ENCODE measurements at regions not wholly inside any gene's neighbourhood (a gene's known extent, or its start where the extent isn't known, plus 50 kb on each side); places are given as distances from the start of the nearest gene placed in this dataset.

DNA sequence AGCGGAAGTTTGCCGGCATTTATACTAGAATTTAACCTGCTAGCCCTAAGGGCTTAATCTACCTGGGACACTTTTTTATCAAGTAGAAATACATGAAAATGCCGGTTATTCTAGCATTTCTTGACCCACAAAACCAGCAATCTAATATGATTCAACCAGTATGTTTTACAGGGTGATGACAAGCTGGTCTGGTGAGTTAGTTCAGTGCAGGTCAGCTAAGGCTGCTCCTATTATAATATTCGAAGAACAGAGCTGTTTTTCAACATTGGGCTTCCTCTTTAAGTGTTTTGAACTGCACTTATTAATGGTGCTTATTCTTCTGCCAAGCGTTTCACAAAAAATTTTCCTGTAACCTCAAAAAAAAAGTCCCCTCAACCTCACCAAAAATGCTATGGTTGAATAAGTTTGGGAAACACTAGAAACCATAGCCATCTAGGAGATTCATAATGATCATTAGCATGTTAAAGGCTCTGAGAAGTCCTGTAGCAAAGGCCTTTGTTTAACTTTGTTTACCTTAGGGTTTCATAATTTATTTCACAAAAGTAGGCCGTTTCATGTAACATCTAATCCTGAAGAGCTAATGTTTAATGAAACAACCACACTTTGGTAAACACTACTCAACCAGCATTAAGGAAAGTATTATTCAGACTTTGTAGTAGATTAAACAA, 526.6 kb downstream of the KLF12 start:
- TF ChIP-seq, protein P1, sequence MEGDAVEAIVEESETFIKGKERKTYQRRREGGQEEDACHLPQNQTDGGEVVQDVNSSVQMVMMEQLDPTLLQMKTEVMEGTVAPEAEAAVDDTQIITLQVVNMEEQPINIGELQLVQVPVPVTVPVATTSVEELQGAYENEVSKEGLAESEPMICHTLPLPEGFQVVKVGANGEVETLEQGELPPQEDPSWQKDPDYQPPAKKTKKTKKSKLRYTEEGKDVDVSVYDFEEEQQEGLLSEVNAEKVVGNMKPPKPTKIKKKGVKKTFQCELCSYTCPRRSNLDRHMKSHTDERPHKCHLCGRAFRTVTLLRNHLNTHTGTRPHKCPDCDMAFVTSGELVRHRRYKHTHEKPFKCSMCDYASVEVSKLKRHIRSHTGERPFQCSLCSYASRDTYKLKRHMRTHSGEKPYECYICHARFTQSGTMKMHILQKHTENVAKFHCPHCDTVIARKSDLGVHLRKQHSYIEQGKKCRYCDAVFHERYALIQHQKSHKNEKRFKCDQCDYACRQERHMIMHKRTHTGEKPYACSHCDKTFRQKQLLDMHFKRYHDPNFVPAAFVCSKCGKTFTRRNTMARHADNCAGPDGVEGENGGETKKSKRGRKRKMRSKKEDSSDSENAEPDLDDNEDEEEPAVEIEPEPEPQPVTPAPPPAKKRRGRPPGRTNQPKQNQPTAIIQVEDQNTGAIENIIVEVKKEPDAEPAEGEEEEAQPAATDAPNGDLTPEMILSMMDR (IDR thresholded peaks at IDR 0.05; ENCODE audit: insufficient read depth, low read length, severe bottlenecking): no peak
- H3K27me3 ChIP-seq (ENCODE audit: control insufficient read depth, insufficient read depth, low read length): no peaks in the 10 kb centered on the region
- no peaks in the 10 kb centered on the region for H3K36me3 ChIP-seq (ENCODE audit: control insufficient read depth, insufficient read depth, low read length)
- no peak overlapping the region for H3K4me3 ChIP-seq (ENCODE audit: low read depth, low read length)
- FAIRE-seq (no peak), DNase-seq (ENCODE audit: low read depth) (peak; percentile 65)

DNA sequence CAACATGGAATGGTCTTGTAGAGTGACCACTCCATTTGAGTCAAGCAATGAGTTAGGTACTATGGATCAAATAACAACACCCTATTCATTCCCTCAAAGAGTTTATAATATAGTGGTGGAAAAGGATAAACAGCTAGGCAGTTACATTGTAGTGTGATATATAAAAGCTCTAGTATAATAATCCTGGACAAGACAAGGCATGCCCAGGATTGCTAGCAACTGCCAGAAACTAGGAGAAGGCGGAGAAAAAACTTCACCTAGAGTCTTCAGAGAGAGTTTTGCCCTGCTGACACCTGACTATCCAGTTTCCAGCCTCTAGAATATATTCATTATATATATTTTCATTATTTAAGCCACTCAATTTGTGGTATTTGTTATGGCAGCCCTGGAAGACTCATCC, 530.6 kb downstream of the KLF12 start:
- FAIRE-seq: no peak
- H3K27me3 ChIP-seq (ENCODE audit: control insufficient read depth, insufficient read depth, low read length): no peaks in the 10 kb centered on the region
- H3K36me3 ChIP-seq (ENCODE audit: control insufficient read depth, insufficient read depth, low read length): no peaks in the 10 kb centered on the region
- H3K4me3 ChIP-seq (ENCODE audit: low read depth, low read length): no peak overlapping the region
- TF ChIP-seq, protein P1 (IDR thresholded peaks at IDR 0.05; ENCODE audit: insufficient read depth, low read length, severe bottlenecking): no peak
- DNase-seq (ENCODE audit: low read depth): peak; percentile 80

DNA sequence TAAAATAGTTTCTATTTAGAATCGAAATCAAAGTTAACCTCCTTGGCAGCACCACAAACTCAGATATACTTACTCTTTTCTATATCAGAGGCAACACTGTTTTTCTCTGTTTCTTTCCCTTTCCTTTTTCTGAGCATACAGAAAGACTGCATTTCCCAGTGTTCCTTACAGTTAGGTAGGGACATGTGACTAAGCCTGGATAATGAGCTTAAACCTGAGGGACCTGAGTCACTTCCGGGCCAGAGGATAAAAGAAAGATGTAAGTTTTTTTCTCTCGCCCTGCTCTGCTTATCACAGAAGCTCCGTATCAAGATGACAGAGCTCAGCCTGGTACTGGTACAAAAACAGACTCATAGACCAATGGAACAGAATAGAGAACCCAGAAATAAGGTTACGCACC, 531.9 kb downstream of the KLF12 start:
- H3K36me3 ChIP-seq (ENCODE audit: control insufficient read depth, insufficient read depth, low read length): no peaks in the 10 kb centered on the region
- TF ChIP-seq, protein P1 (IDR thresholded peaks at IDR 0.05; ENCODE audit: insufficient read depth, low read length, severe bottlenecking): no peak
- no peak overlapping the region for H3K4me3 ChIP-seq (ENCODE audit: low read depth, low read length)
- FAIRE-seq (no peak), DNase-seq (ENCODE audit: low read depth) (peak; percentile 87)
- no peaks in the 10 kb centered on the region for H3K27me3 ChIP-seq (ENCODE audit: control insufficient read depth, insufficient read depth, low read length)

DNA sequence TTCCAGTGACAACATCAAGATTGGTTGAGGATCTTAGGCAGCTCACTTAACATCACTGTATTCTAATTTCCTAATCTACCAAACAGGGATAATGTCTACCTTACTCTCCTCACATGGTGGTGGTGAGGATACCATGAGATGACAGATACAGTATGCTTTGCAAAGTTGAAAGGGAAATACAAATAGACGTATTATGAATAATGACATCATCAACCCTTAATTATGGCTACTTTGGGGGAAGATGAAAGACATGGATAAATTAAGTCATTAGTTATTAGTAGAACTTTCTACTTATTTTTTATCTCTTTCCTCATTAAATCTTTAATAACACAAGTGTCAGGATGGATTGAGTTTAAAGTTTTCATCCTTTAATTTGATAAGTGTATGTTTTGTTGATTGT, 532.5 kb downstream of the KLF12 start:
- no peak for DNase-seq (ENCODE audit: low read depth)
- no peaks in the 10 kb centered on the region for H3K27me3 ChIP-seq (ENCODE audit: control insufficient read depth, insufficient read depth, low read length)
- TF ChIP-seq, protein P1 (IDR thresholded peaks at IDR 0.05; ENCODE audit: insufficient read depth, low read length, severe bottlenecking): no peak
- no peak for FAIRE-seq
- H3K36me3 ChIP-seq (ENCODE audit: control insufficient read depth, insufficient read depth, low read length): no peaks in the 10 kb centered on the region
- no peak overlapping the region for H3K4me3 ChIP-seq (ENCODE audit: low read depth, low read length)

DNA sequence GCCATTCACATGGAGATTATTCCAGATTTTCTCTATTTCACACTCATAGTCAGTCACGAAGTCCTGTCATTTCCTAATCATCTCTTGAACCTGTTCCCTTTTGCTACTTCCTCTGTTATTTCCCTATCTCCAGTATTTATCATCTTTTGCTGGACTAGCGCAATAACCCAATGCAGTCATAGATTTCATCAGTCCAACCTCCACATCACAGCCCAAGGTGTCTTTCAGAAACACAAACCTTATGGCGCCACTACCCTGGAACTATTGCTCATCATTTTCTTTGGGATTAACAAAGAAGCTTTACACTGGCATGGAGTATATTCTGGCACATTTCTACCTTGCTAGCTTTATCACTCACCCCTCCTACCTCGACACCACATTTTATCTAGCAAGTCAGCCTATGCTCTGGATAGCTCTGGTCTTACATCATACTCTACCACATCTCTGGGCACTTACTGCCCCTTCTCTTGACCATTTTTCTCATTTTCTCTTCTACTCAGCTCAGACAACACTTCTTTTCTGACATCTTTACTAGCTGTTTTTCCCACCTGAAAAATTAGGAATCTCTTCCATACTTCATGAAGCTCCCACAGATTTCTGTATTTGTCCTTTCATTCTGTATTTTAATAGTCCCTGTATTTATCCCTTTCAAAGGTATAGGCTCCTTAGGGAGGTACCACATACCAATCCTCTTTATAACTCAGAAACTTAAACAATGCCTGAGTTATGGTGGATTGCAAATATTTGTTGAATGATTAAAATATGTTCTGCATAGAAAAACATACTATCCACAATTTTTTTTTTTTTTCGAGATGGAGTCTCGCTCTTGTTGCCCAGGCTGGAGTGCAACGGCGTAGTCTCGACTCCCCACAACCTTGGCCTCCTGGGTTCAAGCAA, 534.7 kb downstream of the KLF12 start:
- Histone ChIP-seq H3K36me3 (ENCODE audit: control insufficient read depth, insufficient read depth, low read length) (no peaks in the 10 kb centered on the region), H3K27me3 (ENCODE audit: control insufficient read depth, insufficient read depth, low read length) (no peaks in the 10 kb centered on the region), H3K4me3 (ENCODE audit: low read depth, low read length) (no peak overlapping the region)
- TF ChIP-seq, protein P1 (IDR thresholded peaks at IDR 0.05; ENCODE audit: insufficient read depth, low read length, severe bottlenecking): no peak
- FAIRE-seq (no peak), DNase-seq (ENCODE audit: low read depth) (peak; percentile 84)
